SIG-M5 treated with dmso at 0.1 percent for 504 hours (cell line): ENCODE measurements at regions not wholly inside any gene's neighbourhood (a gene's known extent, or its start where the extent isn't known, plus 50 kb on each side); places are given as distances from the start of the nearest gene placed in this dataset.

Experiments used
- DNase-seq: peaks from one replicate; lab custom pipeline; 2025; ENCODE audit not compliant: unreplicated experiment; lab: John Stamatoyannopoulos, UW

DNA sequence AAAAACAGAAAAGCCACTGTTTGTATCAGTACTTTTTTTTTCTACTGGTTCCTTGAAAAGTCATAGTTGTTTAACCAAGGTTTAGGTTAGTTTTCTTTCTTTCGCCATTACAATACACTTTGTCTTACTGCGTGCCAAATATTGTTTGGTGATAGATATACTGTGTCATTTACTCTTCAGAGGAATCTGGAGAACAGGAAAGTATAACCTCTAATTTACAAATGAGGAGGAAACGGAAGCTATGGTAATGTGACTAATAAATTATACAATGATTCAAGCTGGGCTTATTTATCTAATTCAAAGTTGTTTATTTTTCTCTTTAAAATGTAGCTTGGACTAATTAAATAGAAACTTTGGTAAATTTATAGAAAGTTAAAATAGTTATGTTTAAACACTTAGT, 96.2 kb upstream of the ROBO2 start:
- DNase-seq: no peak

GRCh38 chr3:76949033-76949432, 90.9 kb upstream of the ROBO2 start:
- DNase-seq: no peak

GRCh38 chr3:76949462-76949861, 90.4 kb upstream of the ROBO2 start:
- no peak for DNase-seq

GRCh38 chr3:76950590-76950989, 89.3 kb upstream of the ROBO2 start:
- no peak for DNase-seq

DNA sequence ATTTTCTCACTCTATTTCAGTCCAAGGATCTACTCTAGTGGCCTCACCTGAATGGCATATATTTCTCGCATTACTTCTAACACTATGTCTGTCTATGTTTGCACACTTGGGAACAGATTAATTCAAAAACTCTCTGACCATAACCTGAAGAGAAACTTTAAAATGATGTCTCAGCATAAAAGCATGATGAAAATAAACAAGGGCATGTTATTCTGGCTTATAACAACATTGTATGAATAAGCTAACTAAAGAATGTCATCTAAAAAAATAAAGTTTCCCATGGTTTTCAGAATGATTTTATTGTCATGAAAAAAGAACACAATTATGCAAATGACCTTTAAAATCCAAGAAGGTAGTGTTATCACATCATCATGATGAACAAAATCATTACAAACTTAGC, 85.5 kb upstream of the ROBO2 start:
- DNase-seq: no peak

- no peak for DNase-seq
These were observed 81.6 kb upstream of the ROBO2 start for GRCh38 chr3:76958274-76958673.

DNA sequence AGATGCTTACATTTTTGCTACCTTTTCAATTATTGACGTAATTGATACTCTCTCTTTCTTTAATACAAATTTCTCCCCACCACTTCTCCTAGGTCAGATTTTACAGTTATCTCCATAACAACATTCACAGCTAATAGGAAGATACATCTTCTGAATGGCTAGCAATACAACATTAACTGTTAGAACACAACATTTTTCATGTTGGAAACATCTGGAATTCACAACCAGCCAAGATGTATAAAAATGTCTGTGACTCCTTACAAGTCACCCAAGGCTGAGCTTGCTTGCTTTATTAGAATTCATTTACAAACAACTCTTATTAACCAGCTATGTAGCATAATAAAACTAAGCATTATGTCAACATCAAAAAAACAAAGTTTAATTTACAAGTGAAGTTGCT, 81.0 kb upstream of the ROBO2 start:
- no peak for DNase-seq

- no peak for DNase-seq
These were observed 78.6 kb upstream of the ROBO2 start for GRCh38 chr3:76961284-76961683.

DNA sequence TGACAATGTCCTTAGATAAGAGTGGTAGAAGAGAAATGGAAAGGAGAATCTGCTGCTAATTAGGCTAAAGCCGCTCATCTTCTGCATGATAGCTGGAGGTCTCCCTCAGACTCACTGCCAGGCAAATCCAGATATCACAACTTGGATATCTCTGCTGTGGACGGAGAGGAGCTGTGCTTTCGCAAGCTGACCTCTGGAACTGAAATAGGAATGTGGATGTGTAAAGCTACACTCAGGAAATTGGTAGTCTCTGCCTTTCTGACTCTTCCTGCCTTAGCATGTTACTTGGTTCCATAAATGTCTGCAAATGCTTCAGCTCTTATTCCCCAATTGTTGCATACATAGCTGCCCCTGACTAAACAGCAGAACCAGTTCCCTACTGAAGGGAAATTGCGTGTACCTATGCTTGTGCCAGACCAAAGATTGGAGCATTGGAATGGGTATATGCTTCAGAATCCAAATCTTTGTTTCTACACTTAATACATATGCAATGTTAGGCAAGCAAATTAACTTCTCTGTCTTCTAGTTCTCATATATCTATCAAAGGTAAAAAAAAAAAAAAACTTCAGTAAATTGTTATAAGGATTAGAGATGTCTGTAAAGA, 74.7 kb upstream of the ROBO2 start:
- DNase-seq: no peak

DNA sequence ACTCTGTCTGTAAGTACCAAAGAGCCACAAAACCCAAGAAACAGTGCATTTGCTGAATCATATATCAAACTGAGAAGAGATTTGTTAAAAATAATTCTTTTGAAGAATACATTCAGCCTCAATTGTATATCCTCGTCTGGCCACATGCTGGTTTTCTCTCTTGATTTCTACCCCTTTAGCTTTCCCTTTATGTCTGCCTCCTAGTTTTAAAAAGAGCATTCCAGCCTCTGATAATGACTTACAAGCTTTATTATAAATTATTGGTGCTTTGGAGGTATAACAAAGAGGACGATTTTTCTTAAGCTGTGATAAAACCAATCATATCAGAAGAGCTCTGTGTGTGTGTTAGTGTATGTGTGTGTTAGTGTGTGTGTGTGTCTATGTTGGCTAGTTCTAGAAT, 70.4 kb upstream of the ROBO2 start:
- DNase-seq: no peak

- no peak for DNase-seq
These were observed 69.8 kb upstream of the ROBO2 start for GRCh38 chr3:76969996-76970615.

GRCh38 chr3:76972624-76973296, 67.1 kb upstream of the ROBO2 start:
- DNase-seq: no peak

- no peak for DNase-seq
These were observed 62.9 kb upstream of the ROBO2 start for GRCh38 chr3:76976996-76977395.

DNA sequence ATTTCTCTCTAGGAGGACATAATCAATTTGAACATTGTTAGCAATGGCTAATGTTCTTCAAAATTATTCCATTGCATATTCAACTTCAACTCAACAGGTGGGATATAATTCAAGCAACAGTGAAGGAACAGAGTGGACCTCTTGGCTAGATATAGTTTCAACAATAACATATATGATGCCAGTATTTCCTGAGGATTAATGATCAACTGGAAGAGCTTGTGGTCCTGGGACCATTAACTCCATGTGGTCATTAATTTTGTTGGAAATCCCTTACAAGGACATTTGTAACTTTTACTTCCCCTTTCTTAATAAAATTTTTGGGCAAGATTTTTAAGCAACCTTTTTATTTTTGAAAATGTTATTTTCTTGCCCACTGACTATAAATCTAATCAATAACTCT, 54.3 kb upstream of the ROBO2 start:
- DNase-seq: no peak

DNA sequence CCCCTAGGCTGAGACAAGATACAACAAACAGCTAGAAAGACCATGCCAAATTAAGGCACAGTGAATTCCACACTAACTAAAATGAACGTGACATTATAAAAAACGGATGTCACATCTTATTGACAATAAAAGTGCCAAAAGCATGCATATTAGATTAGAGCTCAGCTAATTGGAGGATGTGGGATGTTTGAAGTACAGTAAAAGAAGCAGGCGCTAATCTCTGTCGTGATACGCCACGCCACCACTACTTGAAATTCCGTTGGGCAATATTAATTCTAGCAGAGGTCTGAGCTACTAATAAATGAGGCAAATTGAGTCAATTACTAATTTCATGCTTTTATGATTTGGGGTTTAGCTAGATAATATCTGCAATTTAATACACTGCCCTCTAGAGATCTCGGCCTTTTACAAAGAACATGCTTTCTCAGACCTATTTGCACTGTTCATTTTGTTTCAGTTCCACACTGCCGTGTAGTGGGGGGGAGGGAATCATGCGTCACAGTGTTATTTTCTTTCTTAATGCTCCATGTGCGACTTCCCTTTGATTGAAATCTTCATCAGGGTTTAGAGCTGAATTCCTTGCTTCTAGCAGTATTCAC, 52.9 kb upstream of the ROBO2 start:
- DNase-seq: no peak
